AG04450 (cell line): ENCODE measurements at regions not wholly inside any gene's neighbourhood (a gene's known extent, or its start where the extent isn't known, plus 50 kb on each side); places are given as distances from the start of the nearest gene placed in this dataset.

ENCODE experiments used
- CTCF ChIA-PET: fragments of 300-600, 350-600 bp; formaldehyde crosslinking; extraction: SDS; loops from one replicate; lab custom pipeline; 2022; ENCODE audit warnings: antibody characterized with exemption, inconsistent platforms; lab: Charles Lee
- POLR2A ChIA-PET: fragments of 350-600 bp; formaldehyde crosslinking; extraction: SDS; loops from one replicate; lab custom pipeline; 2021; ENCODE audit warnings: antibody characterized with exemption, inconsistent platforms; lab: Yijun Ruan, JAX
- DNase-seq: peaks from one replicate; pipeline ENCODE4 v3.0.0-alpha.2; 2011; ENCODE audit warnings: low read depth, low spot score
- H3K27ac ChIP-seq: one replicate; pipeline ENCODE4 v1.5.1; 2012; ENCODE audit warnings: low read depth, low read length, control low read depth
- H3K27me3 ChIP-seq: one replicate; pipeline ENCODE4 v1.6.0; 2012; ENCODE audit warnings: low read length; ENCODE audit not compliant: control insufficient read depth, insufficient read depth
- H3K4me3 ChIP-seq: 2 replicates; pipeline ENCODE4 v1.5.1; 2011; ENCODE audit warnings: mild to moderate bottlenecking, low read depth, low read length, control low read depth
- H3K9me3 ChIP-seq: 2 replicates; pipeline ENCODE4 v1.5.1; 2012; ENCODE audit warnings: low read length; ENCODE audit not compliant: control insufficient read depth, insufficient read depth
- CTCF ChIP-seq: IDR thresholded peaks from 2 replicates; pipeline ENCODE4 v1.5.1; 2011; ENCODE audit warnings: low read depth, low read length, control low read depth, inconsistent platforms

GRCh38 chr2:22878121-22878520 is 506.9 kb upstream of the KLHL29 start:
- DNase-seq, result no peak
- POLR2A ChIA-PET, result no interaction called here
- CTCF ChIA-PET, result no interaction called here
- H3K27ac ChIP-seq, result no peak overlapping the region
- no peak for TF ChIP-seq CTCF
- peaks cover 5% of the 10 kb centered on the region; the same call in 1 of the 2 replicates for H3K9me3 ChIP-seq
- H3K27me3 ChIP-seq, result no peaks in the 10 kb centered on the region
- H3K4me3 ChIP-seq, result no peak overlapping the region

- CTCF ChIA-PET, result no interaction called here
- Histone ChIP-seq H3K27ac (no peak overlapping the region), H3K4me3 (no peak overlapping the region), H3K27me3 (no peaks in the 10 kb centered on the region), H3K9me3 (peaks cover 5% of the 10 kb centered on the region; the same call in 1 of the 2 replicates)
- POLR2A ChIA-PET, result no interaction called here
- DNase-seq, result no peak
- TF ChIP-seq CTCF, result no peak
Measured at GRCh38 chr2:22879009-22879863, 505.7 kb upstream of the KLHL29 start.

GRCh38 chr2:22880161-22880560 is 504.8 kb upstream of the KLHL29 start:
- DNase-seq, result no peak
- H3K27me3 ChIP-seq, result no peaks in the 10 kb centered on the region
- TF ChIP-seq CTCF, result no peak
- ChIA-PET POLR2A (no interaction called here), CTCF (no interaction called here)
- H3K9me3 ChIP-seq, result peaks cover 5% of the 10 kb centered on the region; the same call in 1 of the 2 replicates
- H3K27ac ChIP-seq, result no peak overlapping the region
- no peak overlapping the region for H3K4me3 ChIP-seq

GRCh38 chr2:22882011-22882410 is 503.0 kb upstream of the KLHL29 start:
- no peak for TF ChIP-seq CTCF
- ChIA-PET POLR2A (no interaction called here), CTCF (no interaction called here)
- Histone ChIP-seq H3K27ac (no peak overlapping the region), H3K9me3 (peaks cover 10% of the 10 kb centered on the region; the same call in 1 of the 2 replicates), H3K27me3 (no peaks in the 10 kb centered on the region), H3K4me3 (no peak overlapping the region)
- DNase-seq, result no peak

GRCh38 chr2:22882643-22883042 is 502.3 kb upstream of the KLHL29 start:
- DNase-seq, result no peak
- H3K4me3 ChIP-seq, result no peak overlapping the region
- no peak for TF ChIP-seq CTCF
- ChIA-PET POLR2A (no interaction called here), CTCF (no interaction called here)
- no peak overlapping the region for H3K27ac ChIP-seq
- no peaks in the 10 kb centered on the region for H3K27me3 ChIP-seq
- H3K9me3 ChIP-seq, result peaks cover 13% of the 10 kb centered on the region; the same call in 1 of the 2 replicates
